Heart left ventricle (tissue), 16 donors: ENCODE measurements at regions not wholly inside any gene's neighbourhood (a gene's known extent, or its start where the extent isn't known, plus 50 kb on each side); places are given as distances from the start of the nearest gene placed in this dataset.
A peak's percentile ranks its signal among the peaks of the same experiment; 100 is the strongest.

ENCODE experiments used
- ATAC-seq, 4 donors: fragments of 200-7000 bp; cut with Tn5 transposase; one replicate each; pipeline ENCODE4 v1.9.1; 2020 to 2022; ENCODE audit warnings: moderate library complexity in 4 of 4, mild to moderate bottlenecking in 3 of 4, moderate number of reproducible peaks in 1 of 4
- DNase-seq, 5 donors: peaks; one replicate each; pipeline ENCODE4 v3.0.0-alpha.2; 2020
- H3K27ac ChIP-seq, 12 donors: fragments of 200-600 bp; sonication (generic) in 4 of 12; one replicate each; pipeline versions ENCODE4 v1.5.0 to v1.8.0; 2016 to 2022; ENCODE audit warnings: mild to moderate bottlenecking in 2 of 12
- H3K27me3 ChIP-seq, 9 donors: fragments of 200-600 bp; sonication (generic) in 2 of 9; one replicate each; pipeline versions ENCODE4 v1.5.1 to v1.8.0; 2016 to 2022; ENCODE audit warnings: mild to moderate bottlenecking in 3 of 9
- H3K36me3 ChIP-seq, 9 donors: fragments of 200-600 bp; sonication (generic) in 2 of 9; one replicate each; pipeline versions ENCODE4 v1.5.0 to v1.8.0; 2018 to 2022; ENCODE audit warnings: mild to moderate bottlenecking in 2 of 9
- H3K4me1 ChIP-seq, 12 donors: fragments of 200-600 bp; sonication (generic) in 4 of 12; one replicate each; pipeline versions ENCODE4 v1.5.0 to v1.8.0; 2016 to 2022; ENCODE audit warnings: mild to moderate bottlenecking in 3 of 12
- H3K4me3 ChIP-seq, 12 donors: fragments of 200-600 bp; sonication (generic) in 4 of 12; one replicate each; pipeline versions ENCODE4 v1.5.0 to v1.8.0; 2017 to 2022; ENCODE audit warnings: mild to moderate bottlenecking in 9 of 12, moderate library complexity in 4 of 12
- H3K9me3 ChIP-seq, 12 donors: fragments of 200-600 bp; sonication (generic) in 4 of 12; one replicate each; pipeline versions ENCODE4 v1.5.0 to v1.8.0; 2016 to 2022; ENCODE audit warnings: mild to moderate bottlenecking in 1 of 12
- CTCF ChIP-seq, 12 donors: fragments of 200-600 bp; sonication (generic) in 4 of 12; IDR thresholded peaks; one replicate each; pipeline versions ENCODE4 v1.5.0 to v1.8.0; 2018 to 2022; ENCODE audit warnings: antibody characterized with exemption in 12 of 12, mild to moderate bottlenecking in 5 of 12
- POLR2A ChIP-seq, 2 donors: fragments of 450-650 bp; IDR thresholded peaks; one replicate each; pipeline ENCODE4 v1.6.1; 2017; ENCODE audit warnings: antibody characterized with exemption in 2 of 2, mild to moderate bottlenecking in 2 of 2, moderate library complexity in 2 of 2
- WGBS, 4 donors: extraction: QIAGEN DNeasy Blood & Tissue Kit in 2 of 4; methylation state at CpG; one replicate each; pipeline versions ENCODE4 v1.1.5 to v1.1.7; 2013 to 2018; 5-methylcytosine and 5-hydroxymethylcytosine counted together
- intact Hi-C, 10 donors: fragments of 100-400 bp; cut with DNase I; formaldehyde crosslinking; loops; one replicate each; pipeline versions ENCODE4 v1.11.1 to v1.14.2; 2022
- donor health status: ischemic (EF 13 %, LVEDD 7.1; RV severe dilation, severe dysfunction).
- donor health status: healthy with polysubstance abuse.
- donor health status: DM: no; HTN: yes; CAD: no.
- donor health status: DM: no; HTN: no; CAD: no.
- donor health status: ischemic (EF 25% LVEDD 6.9; RV normal size, moderate dysfunction).
- donor health status: ischemic (EF 25% LVEDD 5.7; RV mildly dilated, moderate dysfunction).
- donor health status: healthy.
- donor health status: DM: yes; HTN: yes; CAD: no.
- donor health status: ischemic (EF 35%, LVEDD 5.7; RV mildly dilated, moderate dysfunction).
- donor health status: nonischemic (EF 11% LVEDD 7.7; RV severe dilation, severe dysfunction).
- donor health status: DM: yes; HTN: yes; CAD: no.
- donor health status: PGD.
- donor health status: ischemic (EF 29% LVEDD 5.4; RV normal size, mild dysfunction).
- donor health status: nonischemic (EF 23%, LVEDD 6.1; RV moderate dilation, normal function).

- peaks cover 0 to 44% (median 0%) of the 10 kb centered on the region in 12 donors for H3K4me1 ChIP-seq
- H3K9me3 ChIP-seq = no peaks in the 10 kb centered on the region
- H3K36me3 ChIP-seq = no peaks in the 10 kb centered on the region
- intact Hi-C loops = no loop called here
- 68 to 81% (median 74%) methylated on average over 2 of the region's 2 CpGs for WGBS, 4 donors
- no peak for DNase-seq
- TF ChIP-seq CTCF (IDR thresholded peaks at IDR 0.05) (no peak), POLR2A (IDR thresholded peaks at IDR 0.05) (no peak)
- H3K27ac ChIP-seq = peak overlapping the region in 1 of 12 donors; percentile 83
- no peak for ATAC-seq
- no peak overlapping the region for H3K4me3 ChIP-seq
- no peaks in the 10 kb centered on the region for H3K27me3 ChIP-seq
These were observed 235.7 kb upstream of the ELL2 start for GRCh38 chr5:96197347-96197746.

GRCh38 chr5:96196890-96197289, 235.2 kb upstream of the ELL2 start:
- Histone ChIP-seq H3K4me1 (peaks cover 0 to 44% (median 0%) of the 10 kb centered on the region in 12 donors), H3K4me3 (no peak overlapping the region), H3K27ac (peak overlapping the region in 1 of 12 donors; percentile 83), H3K27me3 (no peaks in the 10 kb centered on the region), H3K36me3 (no peaks in the 10 kb centered on the region), H3K9me3 (no peaks in the 10 kb centered on the region)
- TF ChIP-seq CTCF (IDR thresholded peaks at IDR 0.05) (no peak), POLR2A (IDR thresholded peaks at IDR 0.05) (no peak)
- intact Hi-C loops = no loop called here
- ATAC-seq (peak in 1 of 4 donors; percentile 22), DNase-seq (no peak)
- WGBS, 4 donors = 54 to 73% (median 61%) methylated on average over 1 of the region's 1 CpG

GRCh38 chr5:96196407-96196806, 234.8 kb upstream of the ELL2 start:
- intact Hi-C loops = no loop called here
- Histone ChIP-seq H3K36me3 (no peaks in the 10 kb centered on the region), H3K4me3 (no peak overlapping the region), H3K4me1 (peaks cover 0 to 44% (median 0%) of the 10 kb centered on the region in 12 donors), H3K27ac (peak overlapping the region in 1 of 12 donors; percentile 83), H3K27me3 (no peaks in the 10 kb centered on the region), H3K9me3 (no peaks in the 10 kb centered on the region)
- no peak for TF ChIP-seq CTCF (IDR thresholded peaks at IDR 0.05)
- ATAC-seq (no peak), DNase-seq (no peak)
- WGBS, 4 donors = 87 to 92% (median 89%) methylated on average over 4 of the region's 4 CpGs

- Histone ChIP-seq H3K27ac (no peak overlapping the region), H3K4me3 (no peak overlapping the region), H3K9me3 (no peaks in the 10 kb centered on the region), H3K4me1 (peaks cover 0 to 31% (median 0%) of the 10 kb centered on the region in 12 donors), H3K36me3 (no peaks in the 10 kb centered on the region), H3K27me3 (no peaks in the 10 kb centered on the region)
- no peak for DNase-seq
- WGBS, 4 donors = 71 to 83% (median 73%) methylated on average over 1 of the region's 1 CpG
- intact Hi-C loops = no loop called here
- ATAC-seq = no peak
- TF ChIP-seq CTCF (IDR thresholded peaks at IDR 0.05) (no peak), POLR2A (IDR thresholded peaks at IDR 0.05) (no peak)
These were observed 233.5 kb upstream of the ELL2 start for GRCh38 chr5:96195123-96195522.
